RWPE1 (cell line): ENCODE measurements at regions not wholly inside any gene's neighbourhood (a gene's known extent, or its start where the extent isn't known, plus 50 kb on each side); places are given as distances from the start of the nearest gene placed in this dataset.

Source experiments
- CTCF ChIA-PET: fragments of 350-600 bp; sonication (Branson Sonifier 250); formaldehyde crosslinking; extraction: SDS; loops from one replicate; lab custom pipeline; 2021; lab: Yijun Ruan, JAX
- POLR2A ChIA-PET: fragments of 400-600 bp; formaldehyde crosslinking; extraction: SDS; loops from one replicate; lab custom pipeline; 2020; ENCODE audit warnings: antibody characterized with exemption; ENCODE audit not compliant: low non-redundant PET; lab: Yijun Ruan, JAX
- DNase-seq: peaks from one replicate; pipeline ENCODE4 v3.0.0; 2012; ENCODE audit warnings: low spot score
- H3K27ac ChIP-seq: fragments of 450-650 bp; 2 replicates; pipeline ENCODE4 v1.5.1; 2017
- TF ChIP-seq, protein P1 (sequence below): fragments of 450-650 bp; conservative IDR thresholded peaks from 2 replicates; pipeline ENCODE4 v1.5.1; 2017; ENCODE audit warnings: low read depth, mild to moderate bottlenecking

GRCh38 chr14:84112589-84112988, 1417.4 kb upstream of the FLRT2 start:
- DNase-seq, result no peak
- ChIA-PET POLR2A (no interaction called here), CTCF (no interaction called here)
- TF ChIP-seq, protein P1, sequence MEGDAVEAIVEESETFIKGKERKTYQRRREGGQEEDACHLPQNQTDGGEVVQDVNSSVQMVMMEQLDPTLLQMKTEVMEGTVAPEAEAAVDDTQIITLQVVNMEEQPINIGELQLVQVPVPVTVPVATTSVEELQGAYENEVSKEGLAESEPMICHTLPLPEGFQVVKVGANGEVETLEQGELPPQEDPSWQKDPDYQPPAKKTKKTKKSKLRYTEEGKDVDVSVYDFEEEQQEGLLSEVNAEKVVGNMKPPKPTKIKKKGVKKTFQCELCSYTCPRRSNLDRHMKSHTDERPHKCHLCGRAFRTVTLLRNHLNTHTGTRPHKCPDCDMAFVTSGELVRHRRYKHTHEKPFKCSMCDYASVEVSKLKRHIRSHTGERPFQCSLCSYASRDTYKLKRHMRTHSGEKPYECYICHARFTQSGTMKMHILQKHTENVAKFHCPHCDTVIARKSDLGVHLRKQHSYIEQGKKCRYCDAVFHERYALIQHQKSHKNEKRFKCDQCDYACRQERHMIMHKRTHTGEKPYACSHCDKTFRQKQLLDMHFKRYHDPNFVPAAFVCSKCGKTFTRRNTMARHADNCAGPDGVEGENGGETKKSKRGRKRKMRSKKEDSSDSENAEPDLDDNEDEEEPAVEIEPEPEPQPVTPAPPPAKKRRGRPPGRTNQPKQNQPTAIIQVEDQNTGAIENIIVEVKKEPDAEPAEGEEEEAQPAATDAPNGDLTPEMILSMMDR, result no peak
- no peak overlapping the region for H3K27ac ChIP-seq

DNA sequence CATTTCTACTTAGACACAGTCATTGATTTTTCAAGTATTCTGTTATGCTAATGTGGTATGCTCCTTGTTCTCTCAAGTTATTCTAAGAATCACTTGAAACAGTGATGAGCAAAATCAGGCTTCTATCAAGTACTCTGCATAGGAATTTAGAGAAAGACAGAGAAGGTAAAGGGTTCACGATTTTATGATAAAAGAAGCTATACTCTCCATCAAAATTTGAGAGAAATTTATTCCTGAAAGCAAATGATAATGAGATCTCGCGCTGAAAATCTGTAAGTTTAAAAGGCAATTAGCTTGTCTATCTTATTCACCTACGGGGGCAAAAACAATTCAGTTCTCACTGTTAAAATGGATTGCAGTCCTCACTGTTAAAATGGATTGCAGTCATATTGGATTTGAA, 1404.3 kb upstream of the FLRT2 start:
- ChIA-PET CTCF (no interaction called here), POLR2A (no interaction called here)
- H3K27ac ChIP-seq, result no peak overlapping the region
- TF ChIP-seq, protein P1, result no peak
- DNase-seq, result no peak

DNA sequence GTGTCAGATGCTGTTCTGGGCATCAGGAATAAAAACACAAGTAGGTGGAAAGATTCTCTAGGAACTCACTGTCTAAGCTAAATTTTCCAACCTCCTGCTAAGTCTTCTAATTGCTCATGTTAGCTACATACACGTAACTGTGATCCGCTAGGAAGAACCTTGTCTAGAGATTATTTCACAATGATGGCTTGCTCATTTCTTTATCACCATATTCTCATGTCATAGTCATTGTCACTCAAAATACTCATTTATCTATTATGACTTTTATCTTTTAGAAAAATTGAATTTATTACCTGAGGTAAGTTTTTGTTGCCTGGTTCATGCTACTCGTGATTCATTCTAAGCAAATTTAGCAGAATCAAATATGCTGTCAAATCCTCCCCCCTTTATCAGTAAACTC, 1402.4 kb upstream of the FLRT2 start:
- DNase-seq, result no peak
- H3K27ac ChIP-seq, result no peak overlapping the region
- POLR2A ChIA-PET, result no interaction called here
- CTCF ChIA-PET, result no interaction called here
- TF ChIP-seq, protein P1, result no peak

- H3K27ac ChIP-seq, result no peak overlapping the region
- ChIA-PET CTCF (no interaction called here), POLR2A (no interaction called here)
- no peak for DNase-seq
- TF ChIP-seq, protein P1, result no peak
Measured at GRCh38 chr14:84128050-84128449, 1401.9 kb upstream of the FLRT2 start.

DNA sequence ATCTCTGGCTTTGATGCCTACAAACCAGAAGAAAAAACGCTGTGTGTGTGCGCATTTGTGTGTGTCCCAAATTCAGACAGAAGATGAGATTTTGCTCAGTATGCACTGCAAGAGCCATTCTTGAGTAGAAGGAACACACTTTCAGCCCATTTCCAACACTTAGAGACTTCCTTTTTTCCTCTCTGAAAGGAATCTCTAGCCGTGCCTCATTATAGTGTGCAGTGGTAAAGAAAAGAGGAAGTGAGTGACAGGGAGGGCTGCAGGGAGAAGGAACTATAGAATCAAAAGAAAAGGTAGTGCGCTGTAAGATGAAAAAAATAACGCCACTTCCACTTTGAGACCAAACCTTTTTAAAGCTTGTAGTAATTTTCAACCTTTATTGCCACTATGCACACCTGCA, 1400.9 kb upstream of the FLRT2 start:
- DNase-seq, result no peak
- POLR2A ChIA-PET, result no interaction called here
- CTCF ChIA-PET, result no interaction called here
- no peak overlapping the region for H3K27ac ChIP-seq
- TF ChIP-seq, protein P1, result no peak

DNA sequence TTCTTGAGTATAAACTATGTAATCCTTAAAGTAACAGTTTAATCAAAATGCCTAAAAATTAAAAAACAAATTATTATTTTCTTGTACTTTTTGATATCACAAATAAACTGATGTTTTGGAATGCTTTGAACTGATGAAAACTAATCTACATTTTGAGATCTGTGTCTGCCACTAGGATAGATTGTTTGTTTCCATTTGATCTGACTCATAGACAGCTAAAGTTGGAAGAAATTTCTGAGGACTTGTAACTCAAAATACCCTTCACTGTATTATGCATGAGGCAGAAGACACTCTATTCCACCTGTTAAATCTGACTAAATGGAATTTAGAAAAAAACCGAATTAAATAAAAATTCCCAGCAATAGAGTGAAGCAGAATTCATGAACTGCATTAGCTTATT, 1400.0 kb upstream of the FLRT2 start:
- no peak for DNase-seq
- no peak overlapping the region for H3K27ac ChIP-seq
- CTCF ChIA-PET, result no interaction called here
- POLR2A ChIA-PET, result no interaction called here
- TF ChIP-seq, protein P1, result no peak

GRCh38 chr14:84131924-84132323, 1398.0 kb upstream of the FLRT2 start:
- TF ChIP-seq, protein P1, result no peak
- POLR2A ChIA-PET, result no interaction called here
- DNase-seq, result no peak

More at GRCh38 chr14:84131924-84132323, 1398.0 kb upstream of the FLRT2 start:
- no peak overlapping the region for H3K27ac ChIP-seq
- CTCF ChIA-PET, result no interaction called here
